Spleen (tissue), 7 donors: ENCODE measurements at regions not wholly inside any gene's neighbourhood (a gene's known extent, or its start where the extent isn't known, plus 50 kb on each side); places are given as distances from the start of the nearest gene placed in this dataset.

ENCODE experiments used
- CTCF ChIP-seq, 11 experiments: fragments of 200-600 bp in 7 of 11; fragments of 450-650 bp in 4 of 11; sonication (generic) in 4 of 11; IDR thresholded peaks in 8 of 11; conservative IDR thresholded peaks in 3 of 11; 1 replicate in 7 of 11; 2 replicates in 4 of 11; pipeline versions ENCODE4 v1.4.0 to v1.8.0; 2016 to 2021; ENCODE audit warnings: antibody characterized with exemption in 11 of 11, inconsistent platforms in 4 of 11, mild to moderate bottlenecking in 1 of 11
- POLR2A ChIP-seq, 3 donors: fragments of 450-650 bp; IDR thresholded peaks; one replicate each; pipeline ENCODE4 v1.5.1; 2017; ENCODE audit warnings: antibody characterized with exemption in 3 of 3, mild to moderate bottlenecking in 1 of 3
- POLR2AphosphoS5 ChIP-seq, 3 donors: sonication (generic); formaldehyde crosslinking; IDR thresholded peaks; one replicate each; pipeline ENCODE4 v1.5.1; 2017; ENCODE audit warnings: antibody characterized with exemption in 3 of 3
- donor health status: DM: no; HTN: no; CAD: no; lungs with moderate emphysema.
- donor health status: DM: no; HTN: no; CAD: no.
- donor health status: DM: no; HTN: no; CAD: no.

DNA sequence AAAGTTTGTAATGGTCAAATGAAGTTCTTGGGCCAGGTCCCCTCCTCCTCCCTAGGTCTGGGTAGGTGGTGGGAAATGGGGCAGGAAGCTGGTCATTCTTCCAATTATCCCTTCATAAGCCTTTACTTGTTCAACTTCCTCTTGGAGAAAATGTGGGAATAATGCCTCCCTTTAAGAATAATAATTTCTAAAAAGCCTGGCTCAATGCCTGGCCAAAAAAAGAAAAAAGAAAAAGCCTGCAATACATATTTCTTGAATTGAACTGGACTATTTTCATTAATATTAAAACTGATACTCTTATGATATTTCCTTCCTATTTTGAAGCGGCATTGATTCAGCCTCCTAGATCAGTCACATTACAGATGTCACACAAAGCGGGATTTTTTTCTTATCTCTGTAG, 600.9 kb downstream of the CCDC171 start:
- no peak for TF ChIP-seq CTCF (IDR thresholded peaks at IDR 0.05 in 8 of 11, conservative IDR thresholded peaks at IDR 0.05 in 3 of 11)
- TF ChIP-seq POLR2A (IDR thresholded peaks at IDR 0.05) = no peak
- no peak for TF ChIP-seq POLR2AphosphoS5 (IDR thresholded peaks at IDR 0.05)
